ENCODE measurements at regions not wholly inside any gene's neighbourhood (a gene's known extent, or its start where the extent isn't known, plus 50 kb on each side); places are given as distances from the start of the nearest gene placed in this dataset.

DNA sequence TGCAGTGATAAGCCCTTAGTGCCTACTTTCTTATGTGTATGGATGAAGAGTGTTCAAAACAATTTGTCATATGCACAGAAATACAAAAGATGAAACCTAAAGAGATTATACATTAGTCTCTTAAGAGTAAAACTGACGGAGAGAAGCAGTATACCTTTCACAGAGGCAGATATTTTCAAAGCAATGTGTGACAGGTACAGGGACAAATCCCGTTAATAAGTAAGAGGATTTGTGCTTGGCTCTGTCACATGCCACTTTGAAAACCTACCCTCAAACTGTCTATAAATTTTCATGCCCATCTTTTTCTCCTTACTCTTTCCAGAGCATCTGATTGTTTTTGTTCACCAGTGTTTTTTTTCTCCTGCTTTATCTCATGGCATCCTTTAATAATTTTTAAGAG is 741.3 kb upstream of the MMS22L start:
- H3K9me2 ChIP-seq (replicated peaks; ENCODE audit: insufficient read depth, low read length) = no peaks in the 10 kb centered on the region
- no peak overlapping the region for H2AFZ ChIP-seq (ENCODE audit: low read depth, low read length, severe bottlenecking)
- no peaks in the 10 kb centered on the region for H4K20me1 ChIP-seq (ENCODE audit: low read depth, low read length)
- H3K36me3 ChIP-seq (ENCODE audit: low read length) = no peaks in the 10 kb centered on the region
- no peaks in the 10 kb centered on the region for H3K27me3 ChIP-seq (ENCODE audit: low read length)
- no peak overlapping the region for H3K9ac ChIP-seq (ENCODE audit: low read length)
- H3K27ac ChIP-seq (ENCODE audit: low read depth, low read length) = no peak overlapping the region
- TF ChIP-seq, protein P1, sequence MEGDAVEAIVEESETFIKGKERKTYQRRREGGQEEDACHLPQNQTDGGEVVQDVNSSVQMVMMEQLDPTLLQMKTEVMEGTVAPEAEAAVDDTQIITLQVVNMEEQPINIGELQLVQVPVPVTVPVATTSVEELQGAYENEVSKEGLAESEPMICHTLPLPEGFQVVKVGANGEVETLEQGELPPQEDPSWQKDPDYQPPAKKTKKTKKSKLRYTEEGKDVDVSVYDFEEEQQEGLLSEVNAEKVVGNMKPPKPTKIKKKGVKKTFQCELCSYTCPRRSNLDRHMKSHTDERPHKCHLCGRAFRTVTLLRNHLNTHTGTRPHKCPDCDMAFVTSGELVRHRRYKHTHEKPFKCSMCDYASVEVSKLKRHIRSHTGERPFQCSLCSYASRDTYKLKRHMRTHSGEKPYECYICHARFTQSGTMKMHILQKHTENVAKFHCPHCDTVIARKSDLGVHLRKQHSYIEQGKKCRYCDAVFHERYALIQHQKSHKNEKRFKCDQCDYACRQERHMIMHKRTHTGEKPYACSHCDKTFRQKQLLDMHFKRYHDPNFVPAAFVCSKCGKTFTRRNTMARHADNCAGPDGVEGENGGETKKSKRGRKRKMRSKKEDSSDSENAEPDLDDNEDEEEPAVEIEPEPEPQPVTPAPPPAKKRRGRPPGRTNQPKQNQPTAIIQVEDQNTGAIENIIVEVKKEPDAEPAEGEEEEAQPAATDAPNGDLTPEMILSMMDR (IDR thresholded peaks at IDR 0.05; ENCODE audit: insufficient read depth, low read length, poor library complexity, severe bottlenecking) = no peak
- no peak for TF ChIP-seq EZH2phosphoT487 (conservative IDR thresholded peaks at IDR 0.05; ENCODE audit: low read length)
- H3K79me2 ChIP-seq (ENCODE audit: insufficient read depth, low read length) = no peaks in the 10 kb centered on the region
- no peak overlapping the region for H3K4me3 ChIP-seq (ENCODE audit: insufficient read depth, low read length, poor library complexity, severe bottlenecking)
- H3K9me3 ChIP-seq (ENCODE audit: insufficient read depth, low read length) = no peaks in the 10 kb centered on the region
- H3F3A ChIP-seq (ENCODE audit: insufficient read depth) = no peaks in the 10 kb centered on the region
- H3K4me2 ChIP-seq (ENCODE audit: low read depth, low read length, poor library complexity, severe bottlenecking) = no peak overlapping the region

DNA sequence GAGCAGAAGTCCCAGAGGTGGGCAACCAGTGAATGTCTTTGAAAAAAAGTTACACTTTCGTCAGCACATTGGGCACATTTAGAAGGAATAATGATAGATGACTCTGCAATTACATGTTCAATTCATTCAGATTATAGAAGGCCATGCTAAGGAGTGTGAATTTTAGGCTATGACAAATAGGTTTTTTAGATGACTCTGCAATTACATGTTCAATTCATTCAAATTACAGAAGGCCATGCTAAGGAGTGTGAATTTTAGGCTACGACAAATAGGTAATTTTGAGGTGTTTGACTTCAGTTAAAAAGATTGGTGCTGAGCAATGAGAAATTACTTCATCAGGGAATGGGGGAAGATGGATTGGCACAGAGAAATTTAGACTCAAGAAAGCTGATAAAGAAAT is 744.9 kb upstream of the MMS22L start:
- no peak overlapping the region for H2AFZ ChIP-seq (ENCODE audit: low read depth, low read length, severe bottlenecking)
- H3K27ac ChIP-seq (ENCODE audit: low read depth, low read length) = no peak overlapping the region
- no peaks in the 10 kb centered on the region for H3K9me2 ChIP-seq (replicated peaks; ENCODE audit: insufficient read depth, low read length)
- H3K4me2 ChIP-seq (ENCODE audit: low read depth, low read length, poor library complexity, severe bottlenecking) = no peak overlapping the region
- no peaks in the 10 kb centered on the region for H3F3A ChIP-seq (ENCODE audit: insufficient read depth)
- H3K27me3 ChIP-seq (ENCODE audit: low read length) = no peaks in the 10 kb centered on the region
- H3K36me3 ChIP-seq (ENCODE audit: low read length) = no peaks in the 10 kb centered on the region
- no peaks in the 10 kb centered on the region for H4K20me1 ChIP-seq (ENCODE audit: low read depth, low read length)
- H3K4me3 ChIP-seq (ENCODE audit: insufficient read depth, low read length, poor library complexity, severe bottlenecking) = no peak overlapping the region
- no peaks in the 10 kb centered on the region for H3K9me3 ChIP-seq (ENCODE audit: insufficient read depth, low read length)
- no peaks in the 10 kb centered on the region for H3K79me2 ChIP-seq (ENCODE audit: insufficient read depth, low read length)
- TF ChIP-seq, protein P1 (IDR thresholded peaks at IDR 0.05; ENCODE audit: insufficient read depth, low read length, poor library complexity, severe bottlenecking) = no peak
- TF ChIP-seq EZH2phosphoT487 (conservative IDR thresholded peaks at IDR 0.05; ENCODE audit: low read length) = no peak
- H3K9ac ChIP-seq (ENCODE audit: low read length) = no peak overlapping the region

GRCh38 chr6:98033617-98034016 is 750.6 kb upstream of the MMS22L start:
- no peak overlapping the region for H2AFZ ChIP-seq (ENCODE audit: low read depth, low read length, severe bottlenecking)
- H4K20me1 ChIP-seq (ENCODE audit: low read depth, low read length) = no peaks in the 10 kb centered on the region
- no peaks in the 10 kb centered on the region for H3K27me3 ChIP-seq (ENCODE audit: low read length)
- no peak overlapping the region for H3K4me2 ChIP-seq (ENCODE audit: low read depth, low read length, poor library complexity, severe bottlenecking)
- H3K79me2 ChIP-seq (ENCODE audit: insufficient read depth, low read length) = no peaks in the 10 kb centered on the region
- no peak overlapping the region for H3K27ac ChIP-seq (ENCODE audit: low read depth, low read length)
- H3K9me3 ChIP-seq (ENCODE audit: insufficient read depth, low read length) = no peaks in the 10 kb centered on the region
- H3K36me3 ChIP-seq (ENCODE audit: low read length) = no peaks in the 10 kb centered on the region
- H3F3A ChIP-seq (ENCODE audit: insufficient read depth) = no peaks in the 10 kb centered on the region
- no peaks in the 10 kb centered on the region for H3K9me2 ChIP-seq (replicated peaks; ENCODE audit: insufficient read depth, low read length)
- no peak overlapping the region for H3K9ac ChIP-seq (ENCODE audit: low read length)
- no peak for TF ChIP-seq EZH2phosphoT487 (conservative IDR thresholded peaks at IDR 0.05; ENCODE audit: low read length)
- TF ChIP-seq, protein P1 (IDR thresholded peaks at IDR 0.05; ENCODE audit: insufficient read depth, low read length, poor library complexity, severe bottlenecking) = no peak
- no peak overlapping the region for H3K4me3 ChIP-seq (ENCODE audit: insufficient read depth, low read length, poor library complexity, severe bottlenecking)
